ENCODE measurements at regions not wholly inside any gene's neighbourhood (a gene's known extent, or its start where the extent isn't known, plus 50 kb on each side); places are given as distances from the start of the nearest gene placed in this dataset.

DNA sequence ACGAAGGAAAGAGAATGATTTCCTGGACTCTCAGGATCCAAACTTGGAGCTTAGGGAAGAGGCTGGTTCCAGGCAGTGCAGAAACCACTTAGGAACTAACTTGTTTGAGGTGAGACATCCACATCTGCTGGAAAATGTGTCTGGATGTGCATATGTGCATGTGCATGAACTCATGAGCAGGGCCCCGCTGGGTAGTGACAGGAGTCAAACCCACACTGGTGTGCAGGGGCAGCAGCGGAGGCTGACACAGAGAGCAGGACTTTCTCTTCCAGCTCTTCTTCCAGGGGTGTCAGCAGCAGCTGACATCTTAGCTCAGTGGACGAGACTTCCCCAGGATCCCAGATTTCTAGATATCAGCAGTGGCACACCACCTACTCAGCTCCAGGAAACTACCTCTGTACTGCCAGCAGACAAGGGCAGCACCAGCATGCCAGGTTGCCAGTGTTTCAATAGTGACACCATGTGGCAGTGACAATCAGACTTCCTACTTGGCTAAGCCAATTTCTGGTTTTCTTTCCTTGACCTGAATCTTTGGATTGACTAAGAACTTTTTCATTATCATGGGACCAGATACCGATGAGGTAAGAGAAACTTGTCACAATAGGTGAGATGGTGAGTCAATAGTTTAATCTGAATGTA, 227.5 kb upstream of the ZC3H12C start:
- no peak for DNase-seq

DNA sequence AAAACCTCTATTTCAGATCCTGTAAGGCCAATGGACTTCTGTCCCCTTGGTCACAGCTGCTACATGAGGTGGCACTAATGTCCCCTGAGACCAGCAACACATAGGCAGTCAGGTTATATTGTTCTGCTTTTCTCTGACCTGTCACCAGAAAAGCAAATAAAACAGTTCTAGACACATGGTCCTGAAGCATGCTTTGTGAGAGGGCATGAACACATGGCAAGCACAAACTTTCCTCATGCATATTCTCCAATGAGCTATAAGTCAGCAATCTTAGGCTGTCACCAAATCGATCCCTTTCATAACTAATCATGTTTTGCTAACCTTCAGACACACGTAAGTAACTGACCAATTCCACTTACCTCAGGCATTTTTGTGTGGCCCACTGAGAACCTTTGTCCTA, 225.4 kb upstream of the ZC3H12C start:
- no peak for DNase-seq

DNA sequence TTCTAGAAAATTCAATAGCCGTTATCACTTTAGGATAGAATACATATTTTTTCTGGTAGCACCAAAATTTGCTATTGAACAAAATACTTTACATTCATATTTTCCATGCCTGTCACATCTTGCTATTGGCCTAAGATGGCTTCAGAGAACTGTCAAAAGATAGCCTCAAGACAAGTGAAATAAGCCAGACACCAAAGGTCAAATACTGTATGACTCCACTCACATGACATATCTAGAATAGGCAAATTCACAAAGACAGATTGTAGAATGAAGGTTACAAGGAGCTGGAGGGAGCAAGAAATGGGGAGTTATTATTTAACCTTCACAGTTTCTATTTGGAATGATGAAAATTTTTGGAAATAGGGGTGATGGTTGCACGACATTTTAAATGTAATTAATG, 223.7 kb upstream of the ZC3H12C start:
- DNase-seq = no peak

DNA sequence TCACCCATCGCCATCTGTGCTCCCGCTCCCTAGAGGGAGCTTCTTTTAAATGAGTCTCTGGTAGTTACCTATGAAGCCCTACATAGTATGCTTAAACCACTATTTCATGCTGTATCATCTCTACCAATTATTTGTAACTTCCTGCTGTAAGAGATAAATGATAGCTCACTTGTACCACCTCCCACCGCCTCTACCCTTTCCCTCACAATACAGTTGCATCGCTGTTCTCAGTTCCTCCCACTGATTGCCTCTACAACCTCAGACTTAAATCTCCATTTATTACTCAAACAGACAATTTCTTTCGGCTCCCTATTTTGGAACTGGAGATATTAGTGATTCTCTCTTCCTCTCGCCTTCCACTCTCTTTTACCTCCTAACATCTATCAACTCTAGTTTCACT, 222.9 kb upstream of the ZC3H12C start:
- no peak for DNase-seq

DNA sequence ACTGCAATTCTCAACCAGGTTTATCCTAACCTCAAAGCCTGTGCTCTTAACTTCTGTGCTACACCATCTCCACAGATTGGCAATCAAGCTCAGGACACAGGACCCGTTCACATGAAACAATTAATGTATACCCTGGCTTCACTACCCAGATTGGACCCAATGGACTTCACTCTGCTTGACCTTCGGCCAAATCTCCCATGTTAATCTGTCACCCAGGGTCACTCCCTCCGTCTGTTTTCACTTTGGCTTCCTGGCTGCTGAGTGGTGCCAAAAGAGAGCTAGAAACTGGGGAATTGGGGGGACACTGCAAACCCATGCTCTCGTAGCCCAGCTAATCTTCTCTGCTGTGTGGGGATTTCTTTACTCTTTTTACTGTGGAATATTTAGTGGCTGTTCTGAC, 216.1 kb upstream of the ZC3H12C start:
- DNase-seq = no peak

DNA sequence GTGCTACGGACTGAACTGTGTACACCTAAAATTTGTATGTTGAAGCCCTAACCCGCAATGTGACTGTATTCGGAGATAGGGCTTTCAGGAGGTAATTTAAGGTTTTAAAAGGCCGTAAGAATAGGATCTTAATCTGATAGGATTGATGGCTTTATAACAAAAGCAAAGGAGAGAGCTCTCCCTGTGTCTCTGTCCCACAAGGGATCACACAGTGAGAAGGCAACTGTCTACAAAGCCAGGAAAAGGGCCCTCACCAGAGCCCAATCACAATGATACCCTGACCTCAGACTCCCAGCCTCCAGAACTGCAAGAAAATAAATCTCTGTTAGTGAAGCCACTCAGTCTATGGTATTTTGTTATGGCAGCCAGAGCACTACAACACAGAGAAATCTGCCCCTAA, 208.7 kb upstream of the ZC3H12C start:
- DNase-seq = no peak

DNA sequence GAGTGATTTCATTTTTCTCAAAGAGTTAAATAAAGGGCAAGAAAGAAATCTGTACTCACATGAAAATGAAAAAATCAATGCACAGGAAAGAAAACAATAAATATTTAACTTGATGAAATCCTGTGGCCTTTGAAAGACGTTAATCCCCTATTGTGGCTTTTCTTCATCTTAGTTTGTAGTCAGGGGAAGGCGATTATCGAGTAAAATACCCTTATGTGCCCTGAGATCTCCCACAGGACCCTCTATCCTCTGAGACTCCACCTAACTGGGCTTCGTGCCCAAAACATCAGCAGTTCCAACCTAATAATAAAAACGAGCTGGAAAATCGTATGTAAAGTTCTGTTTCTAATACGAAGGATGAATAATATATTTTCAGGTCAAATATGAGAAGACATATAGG, 208.2 kb upstream of the ZC3H12C start:
- DNase-seq = no peak

DNA sequence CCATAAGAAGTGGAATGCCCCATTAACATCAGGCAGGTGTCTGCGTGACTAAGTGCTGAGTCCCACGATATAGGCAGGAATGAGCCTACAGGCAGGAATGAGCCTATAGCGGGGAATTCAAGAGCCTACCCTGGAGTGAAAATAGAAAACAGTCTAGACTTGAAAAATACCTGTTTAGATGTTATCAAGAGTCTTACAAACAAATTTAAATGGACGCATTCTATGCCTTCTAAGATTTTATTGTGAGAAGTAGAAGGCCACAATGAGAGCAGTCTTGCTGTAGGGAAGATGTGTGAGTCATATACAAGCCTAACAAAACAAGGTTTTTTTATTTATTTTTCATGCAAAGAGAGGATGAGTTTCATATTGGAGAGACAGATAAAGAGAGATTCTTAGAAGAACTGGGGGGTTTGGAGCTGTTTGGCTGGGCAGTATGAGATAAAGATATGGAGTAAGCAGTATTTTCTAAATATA, 200.8 kb upstream of the ZC3H12C start:
- DNase-seq = no peak

DNA sequence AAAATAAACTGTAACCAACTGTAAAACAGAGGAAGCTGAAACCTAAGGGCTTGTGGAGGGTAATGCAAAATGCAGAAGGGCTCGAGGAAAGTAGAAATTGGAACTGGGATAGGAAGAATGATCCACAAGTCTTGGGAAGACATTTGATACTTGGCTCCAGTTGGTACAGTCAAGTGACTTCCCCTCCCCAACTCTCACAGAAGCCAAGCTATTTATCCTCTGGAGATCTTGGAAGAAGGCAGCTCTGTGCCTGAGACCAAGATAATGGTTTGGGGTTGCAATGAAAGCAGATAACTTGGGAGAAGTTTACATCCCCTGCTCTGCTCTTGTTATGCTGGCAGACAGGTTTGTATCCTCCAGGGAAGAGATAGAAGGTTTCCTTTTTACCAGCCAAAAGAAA, 198.9 kb upstream of the ZC3H12C start:
- no peak for DNase-seq

DNA sequence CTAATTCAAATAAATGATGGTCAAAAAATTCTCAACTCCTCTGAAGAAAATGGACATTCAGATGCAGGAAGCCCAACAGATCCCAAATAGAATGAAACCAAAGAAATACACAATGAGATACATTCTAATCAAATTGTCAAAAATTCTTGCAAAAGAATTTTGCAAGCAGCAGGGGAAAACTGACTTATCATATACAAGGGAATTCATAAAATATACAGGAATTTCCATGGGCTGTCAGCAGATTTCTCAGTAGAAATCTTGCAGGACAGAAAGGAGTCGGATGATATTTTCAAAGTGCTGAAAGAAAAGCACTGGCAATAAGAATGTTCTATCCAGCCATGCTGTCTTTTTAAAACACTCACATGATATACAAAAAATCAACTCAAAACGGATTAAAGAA, 194.6 kb upstream of the ZC3H12C start:
- no peak for DNase-seq

DNA sequence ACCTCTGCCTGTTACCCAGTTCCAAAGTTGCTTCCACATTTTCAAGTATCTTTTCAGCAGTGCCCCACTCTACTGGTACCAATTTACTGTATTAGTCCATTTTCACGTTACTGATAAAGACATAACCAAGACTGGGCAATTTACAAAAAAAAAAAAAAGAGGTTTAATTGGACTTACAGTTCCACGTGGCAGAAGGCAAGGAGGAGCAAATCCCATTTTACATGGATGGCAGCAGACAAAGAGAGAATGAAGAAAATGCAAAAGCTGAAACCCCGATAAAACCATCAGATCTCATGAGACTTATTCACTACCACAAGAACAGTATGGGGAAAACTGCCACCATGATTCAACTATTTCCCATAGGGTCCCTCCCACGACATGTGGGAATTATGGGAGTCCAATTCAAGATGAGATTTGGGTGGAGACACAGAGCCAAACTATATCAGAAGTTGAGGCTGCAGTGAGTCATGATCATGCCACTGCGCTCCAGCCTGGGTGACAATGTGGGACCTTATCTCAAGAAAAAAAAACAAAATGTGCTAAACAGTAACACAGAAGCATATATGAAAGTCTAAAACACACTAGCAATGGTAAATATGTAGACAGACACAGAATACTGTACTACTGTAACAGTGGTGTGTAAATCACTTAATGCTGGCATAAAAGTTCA, 190.3 kb upstream of the ZC3H12C start:
- no peak for DNase-seq

DNA sequence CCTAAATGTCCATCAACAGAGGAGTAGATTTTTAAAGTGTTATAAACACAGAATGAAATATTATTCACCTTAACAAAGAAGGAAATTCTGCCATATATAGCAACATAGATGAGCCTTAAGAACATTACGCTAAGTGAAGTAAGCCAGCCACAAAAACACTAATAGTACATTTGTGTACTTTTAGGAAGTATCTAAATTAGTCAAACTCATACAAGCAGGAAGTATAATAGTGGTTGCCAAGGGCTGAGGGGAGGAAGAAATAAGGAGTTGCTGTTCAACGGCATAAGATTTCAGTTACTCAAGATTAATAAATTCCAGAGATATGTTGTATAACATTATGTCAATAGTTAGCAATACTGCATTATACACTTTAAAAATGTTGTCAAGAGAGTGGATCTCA, 181.7 kb upstream of the ZC3H12C start:
- DNase-seq = peak; percentile 17

DNA sequence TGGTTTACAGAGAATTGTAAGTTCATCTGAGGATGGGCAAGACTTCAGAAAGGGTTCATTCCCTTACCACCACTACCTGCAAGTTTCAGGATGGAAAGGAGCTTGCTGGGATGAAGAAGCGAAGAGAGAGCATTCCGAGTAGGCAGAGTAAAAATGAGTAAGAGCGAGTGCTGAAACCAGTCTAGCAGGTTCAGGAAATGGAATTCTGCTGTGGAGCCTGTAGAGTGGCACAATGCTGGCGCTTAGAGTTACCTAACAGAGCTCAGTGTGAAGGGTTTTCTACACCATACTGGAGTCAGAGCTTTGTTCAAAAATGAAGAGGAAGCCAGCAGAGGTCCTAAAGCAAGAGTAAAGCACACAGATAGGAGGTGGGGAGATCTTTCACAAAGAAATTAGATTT, 179.2 kb upstream of the ZC3H12C start:
- DNase-seq = no peak

DNA sequence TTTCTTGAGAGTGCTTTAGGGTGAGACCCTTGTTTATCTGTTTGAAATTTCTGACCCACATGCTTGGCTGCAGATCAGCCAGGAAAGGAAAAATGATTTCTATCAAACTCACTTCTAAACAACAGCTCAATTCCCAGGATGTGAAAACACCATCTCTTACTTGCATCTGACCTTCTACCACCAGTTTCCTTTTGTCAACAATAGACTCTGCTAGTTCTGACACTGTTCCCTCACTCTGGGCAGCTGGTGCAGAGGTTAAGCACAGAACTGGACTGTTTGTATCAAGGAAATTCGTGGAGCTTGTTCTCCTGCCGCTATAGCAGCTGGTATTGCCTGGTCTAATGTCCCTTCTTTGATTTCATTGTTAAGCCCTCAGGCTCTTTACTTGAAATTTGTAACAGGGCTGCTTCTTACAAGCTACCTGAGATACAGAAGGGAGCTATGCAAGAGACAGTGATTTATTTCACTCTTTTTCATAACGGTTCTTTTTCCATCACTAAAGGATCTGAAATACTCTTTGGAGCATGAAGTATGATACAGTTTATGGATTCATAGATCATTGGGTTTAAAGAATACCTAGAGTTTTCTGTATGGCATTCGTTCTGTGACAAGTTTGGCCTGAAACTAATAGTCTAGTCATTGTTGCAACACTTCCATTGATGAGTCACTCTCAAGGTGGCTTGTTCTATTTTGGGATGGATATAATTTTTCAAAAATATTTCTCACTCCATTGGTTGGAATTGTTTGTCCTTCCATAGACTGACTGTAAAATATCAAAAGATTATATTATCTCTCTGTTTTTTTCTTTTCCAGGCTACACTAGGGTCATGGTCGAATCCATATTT, 178.2 kb upstream of the ZC3H12C start:
- no peak for DNase-seq

DNA sequence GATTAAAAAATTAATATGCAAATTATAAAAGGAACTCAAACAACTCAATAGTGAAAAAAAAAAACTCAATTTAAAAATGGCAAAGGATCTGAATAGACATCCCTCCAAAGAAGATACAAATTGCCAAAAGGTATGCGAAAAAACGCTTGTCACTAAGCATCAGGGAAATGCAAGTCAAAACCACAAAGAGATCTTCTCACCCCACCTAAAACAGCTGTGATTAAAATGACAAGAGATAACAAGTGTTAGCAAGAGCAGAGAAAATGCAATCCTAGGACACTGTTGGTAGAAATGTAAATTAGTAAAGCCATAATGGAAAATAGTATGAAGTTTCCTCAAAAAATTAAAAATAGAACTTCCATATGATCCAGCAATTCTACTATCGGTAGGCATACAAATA, 166.3 kb upstream of the ZC3H12C start:
- DNase-seq = no peak

DNA sequence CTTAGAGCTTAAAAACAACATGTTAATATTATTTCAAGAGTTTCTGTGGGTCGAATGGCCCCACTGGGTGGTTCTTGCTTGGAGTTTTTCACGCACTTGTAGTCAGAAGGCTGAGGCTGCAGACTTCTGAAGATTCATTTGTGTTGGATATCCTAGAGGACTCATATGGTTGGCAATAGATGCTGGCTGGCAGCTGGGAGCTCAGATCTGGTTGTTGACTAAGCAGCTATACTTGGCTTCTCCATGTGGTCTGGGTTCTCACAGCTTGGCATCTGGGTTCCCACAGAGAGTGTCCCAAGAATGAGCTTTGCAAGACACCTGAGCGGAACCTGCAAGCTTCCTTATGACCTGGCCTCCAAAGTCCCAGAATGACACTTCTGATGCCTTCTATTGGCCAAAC, 163.9 kb upstream of the ZC3H12C start:
- DNase-seq = no peak

DNA sequence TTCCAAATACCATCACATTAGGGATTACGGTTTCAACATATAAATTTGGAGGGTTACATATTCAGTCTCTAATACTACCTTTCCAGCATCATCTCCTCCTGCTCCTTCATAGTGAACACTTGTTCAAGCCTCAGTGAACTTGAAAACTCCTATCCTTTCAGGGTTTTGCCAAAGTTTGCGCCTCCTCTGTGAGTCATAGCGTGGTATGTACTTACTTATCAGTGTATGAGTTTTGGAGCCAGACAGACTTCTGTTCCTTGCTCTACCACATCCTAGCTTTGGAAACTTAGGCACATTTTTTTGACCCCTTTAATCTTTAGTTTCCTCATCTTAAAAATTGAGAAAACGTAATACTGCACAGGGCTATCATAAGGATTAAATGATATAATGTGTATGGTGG, 160.1 kb upstream of the ZC3H12C start:
- no peak for DNase-seq

DNA sequence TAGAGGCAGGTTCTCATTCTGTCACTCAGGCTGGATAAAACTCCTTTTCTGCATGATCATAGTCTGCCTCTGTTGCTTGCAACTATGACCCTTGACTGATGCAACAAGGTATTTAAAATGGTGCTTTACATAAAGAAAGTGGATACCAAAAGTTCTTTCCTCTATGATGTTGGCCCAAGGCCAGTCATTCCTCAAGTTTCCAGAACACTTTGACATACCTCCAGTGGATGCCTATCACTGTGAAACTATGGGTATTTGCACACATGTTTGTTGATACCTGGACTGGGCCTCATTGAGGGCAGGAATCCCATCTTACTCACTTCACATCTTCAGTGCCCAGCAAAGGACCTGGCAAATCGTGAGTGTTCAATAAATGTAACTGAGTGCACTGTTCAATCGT, 159.0 kb upstream of the ZC3H12C start:
- no peak for DNase-seq

DNA sequence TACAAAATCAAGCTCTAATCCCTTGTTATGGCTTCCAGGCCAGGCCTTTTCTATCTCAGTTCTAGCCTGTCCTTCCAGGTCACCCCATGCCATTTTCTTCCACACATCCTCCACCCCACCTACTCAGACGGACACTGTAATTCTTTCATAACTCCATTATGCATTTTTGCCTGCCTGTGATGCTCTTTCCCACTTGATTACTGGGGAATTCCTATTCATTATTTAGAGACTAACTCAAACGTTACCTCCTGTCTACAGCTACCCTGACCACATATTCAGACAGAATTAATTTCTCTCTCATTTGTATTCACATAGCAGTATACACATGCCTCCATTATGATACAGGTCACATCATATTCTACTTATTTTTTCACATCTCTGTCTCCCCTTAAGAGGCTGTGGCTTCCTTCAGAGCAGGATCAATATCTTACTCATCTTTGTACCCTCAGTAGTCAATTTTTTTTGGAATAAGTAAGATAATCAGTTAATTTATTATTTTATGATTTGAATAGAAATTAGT, 156.5 kb upstream of the ZC3H12C start:
- DNase-seq = no peak

DNA sequence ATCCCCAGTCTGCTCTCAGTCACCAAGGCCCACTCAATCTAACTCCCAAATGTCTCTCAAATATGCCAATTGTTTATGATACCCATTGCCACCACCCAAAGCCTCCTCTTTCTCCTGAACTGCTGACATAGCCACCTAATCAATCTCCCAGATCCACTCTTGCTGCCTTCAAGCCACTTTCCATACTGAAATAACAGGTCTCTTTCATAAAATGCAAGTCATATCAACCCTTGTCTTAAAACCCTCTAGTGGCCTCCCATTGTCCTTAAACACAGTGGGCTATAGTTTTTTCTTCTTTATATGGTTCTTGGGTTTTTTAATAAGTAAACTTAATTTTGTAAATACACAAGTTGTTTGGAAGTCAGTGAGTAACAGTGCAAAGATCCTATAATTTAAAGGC, 155.2 kb upstream of the ZC3H12C start:
- no peak for DNase-seq

DNA sequence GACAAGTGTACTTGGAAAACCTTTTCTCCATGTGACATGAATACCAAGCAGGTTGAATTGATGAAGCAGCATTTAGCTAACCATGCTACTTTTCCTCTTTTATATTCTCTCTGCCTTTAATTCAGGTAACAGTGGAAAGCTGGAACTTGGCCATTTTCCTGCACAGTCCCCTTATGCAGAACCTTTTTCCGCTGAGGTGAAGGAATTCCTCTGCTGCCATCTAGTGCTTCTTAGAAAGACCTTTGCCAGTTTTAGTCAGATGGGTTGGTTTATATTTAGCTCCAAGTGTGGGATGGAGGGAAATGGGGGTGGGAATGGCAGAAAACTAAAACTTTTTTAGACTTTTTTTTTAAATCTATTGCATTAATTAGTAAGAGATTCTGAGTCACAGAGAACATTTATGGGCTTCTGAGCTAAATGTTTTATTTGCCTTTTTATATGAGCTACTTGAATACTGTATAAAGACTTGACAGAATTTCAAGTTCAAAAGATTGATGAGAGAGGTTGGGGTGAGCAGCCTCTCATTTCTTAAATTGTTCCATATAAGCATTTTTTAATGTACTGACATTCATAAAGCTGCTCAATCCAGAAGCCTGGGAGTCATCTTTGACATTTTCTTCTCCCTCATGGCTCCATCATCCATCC, 153.9 kb upstream of the ZC3H12C start:
- no peak for DNase-seq

DNA sequence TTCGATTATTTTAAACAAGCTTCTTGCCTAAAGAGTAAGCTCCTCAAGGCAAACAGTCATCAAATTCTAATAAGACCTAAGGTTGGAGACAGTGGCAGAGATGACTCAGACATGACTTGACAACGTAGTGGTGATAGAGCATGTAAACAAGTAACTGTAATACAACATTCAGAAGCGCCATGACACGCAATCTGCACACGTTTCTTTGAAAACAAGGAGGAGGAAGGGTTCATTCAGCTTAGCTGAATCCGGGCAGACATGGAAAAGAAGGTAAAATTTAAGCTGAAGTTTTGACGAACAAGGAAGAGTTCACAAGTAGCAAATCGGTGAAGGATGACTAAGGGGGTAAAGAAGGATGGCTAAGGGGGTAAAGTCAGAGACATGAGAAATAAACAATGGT, 152.4 kb upstream of the ZC3H12C start:
- no peak for DNase-seq

DNA sequence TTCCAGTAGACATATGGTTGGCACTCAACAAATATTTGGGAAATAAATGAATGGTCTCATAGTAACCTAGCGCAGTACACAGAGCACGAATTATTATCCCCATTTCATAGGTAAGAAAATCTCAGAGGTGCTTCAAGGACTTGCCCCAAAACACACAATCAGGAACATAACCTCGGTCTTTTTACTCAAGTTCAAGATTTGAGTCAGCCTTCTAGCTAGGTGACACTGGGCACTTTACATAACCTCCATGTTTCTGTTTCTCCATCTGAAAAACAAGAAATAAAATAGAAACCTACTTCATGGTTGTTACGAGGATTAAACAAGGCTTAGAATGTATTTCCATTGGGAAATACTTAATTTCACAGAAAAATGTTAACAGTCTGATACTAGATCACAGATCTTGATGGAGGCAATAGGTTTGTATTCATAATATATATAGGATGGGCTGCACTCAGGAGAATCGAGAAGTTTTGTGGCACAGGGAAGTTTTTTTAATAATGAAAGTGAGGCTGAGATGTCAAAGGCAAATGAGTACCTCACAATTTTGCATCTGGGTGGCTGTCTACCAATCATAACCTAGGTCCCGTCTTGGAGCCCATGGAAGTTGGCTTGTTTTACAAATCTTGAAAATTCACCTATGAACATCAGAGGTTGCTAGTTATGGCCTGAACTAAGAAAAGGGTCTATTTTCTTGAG, 147.4 kb upstream of the ZC3H12C start:
- no peak for DNase-seq
